ENCODE measurements at regions not wholly inside any gene's neighbourhood (a gene's known extent, or its start where the extent isn't known, plus 50 kb on each side); places are given as distances from the start of the nearest gene placed in this dataset.

- Histone ChIP-seq H3K4me1 (no peaks in the 10 kb centered on the region), H3K9me3 (no peaks in the 10 kb centered on the region), H3K4me3 (no peak overlapping the region), H3K27me3 (no peaks in the 10 kb centered on the region), H3K27ac (no peak overlapping the region), H3K36me3 (no peaks in the 10 kb centered on the region)
- intact Hi-C loops (cut with DNase I) = no loop called here
- no peak for DNase-seq
- no peak for TF ChIP-seq POLR2A (IDR thresholded peaks at IDR 0.05)
- no peak for TF ChIP-seq POLR2AphosphoS5 (IDR thresholded peaks at IDR 0.05)
- no peak for TF ChIP-seq EP300 (IDR thresholded peaks at IDR 0.05)
- TF ChIP-seq, protein P1, sequence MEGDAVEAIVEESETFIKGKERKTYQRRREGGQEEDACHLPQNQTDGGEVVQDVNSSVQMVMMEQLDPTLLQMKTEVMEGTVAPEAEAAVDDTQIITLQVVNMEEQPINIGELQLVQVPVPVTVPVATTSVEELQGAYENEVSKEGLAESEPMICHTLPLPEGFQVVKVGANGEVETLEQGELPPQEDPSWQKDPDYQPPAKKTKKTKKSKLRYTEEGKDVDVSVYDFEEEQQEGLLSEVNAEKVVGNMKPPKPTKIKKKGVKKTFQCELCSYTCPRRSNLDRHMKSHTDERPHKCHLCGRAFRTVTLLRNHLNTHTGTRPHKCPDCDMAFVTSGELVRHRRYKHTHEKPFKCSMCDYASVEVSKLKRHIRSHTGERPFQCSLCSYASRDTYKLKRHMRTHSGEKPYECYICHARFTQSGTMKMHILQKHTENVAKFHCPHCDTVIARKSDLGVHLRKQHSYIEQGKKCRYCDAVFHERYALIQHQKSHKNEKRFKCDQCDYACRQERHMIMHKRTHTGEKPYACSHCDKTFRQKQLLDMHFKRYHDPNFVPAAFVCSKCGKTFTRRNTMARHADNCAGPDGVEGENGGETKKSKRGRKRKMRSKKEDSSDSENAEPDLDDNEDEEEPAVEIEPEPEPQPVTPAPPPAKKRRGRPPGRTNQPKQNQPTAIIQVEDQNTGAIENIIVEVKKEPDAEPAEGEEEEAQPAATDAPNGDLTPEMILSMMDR (IDR thresholded peaks at IDR 0.05) = no peak
- WGBS, 2 donors = 80 to 91% methylated on average over 5 of the region's 5 CpGs
Measured at GRCh38 chr15:37856109-37856508, 78.3 kb upstream of the TMCO5A start.

DNA sequence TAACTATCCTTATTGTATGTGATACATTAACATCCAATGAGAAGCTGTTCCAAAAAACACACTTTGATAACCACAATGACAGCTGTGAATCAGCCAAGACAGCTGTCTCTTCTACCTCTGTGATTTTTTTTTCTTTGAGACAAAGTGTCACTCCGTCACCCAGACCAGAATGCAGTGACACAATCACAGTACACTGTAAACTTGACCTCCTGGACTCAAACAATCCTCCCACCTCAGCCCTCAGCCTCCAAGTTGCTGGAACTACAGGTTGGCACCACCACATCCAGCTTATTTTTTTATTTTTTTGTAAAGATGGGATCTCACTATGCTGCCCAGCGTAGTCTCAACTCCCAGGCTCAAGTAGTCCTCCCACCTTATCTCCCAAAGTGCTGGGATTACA lies 73.5 kb upstream of the TMCO5A start:
- Histone ChIP-seq H3K9me3 (no peaks in the 10 kb centered on the region), H3K4me1 (no peaks in the 10 kb centered on the region), H3K36me3 (no peaks in the 10 kb centered on the region), H3K27ac (no peak overlapping the region), H3K4me3 (no peak overlapping the region), H3K27me3 (no peaks in the 10 kb centered on the region)
- no peak for DNase-seq
- WGBS, 2 donors = 54 to 73% methylated on average over 2 of the region's 2 CpGs
- TF ChIP-seq POLR2A (IDR thresholded peaks at IDR 0.05) (no peak), POLR2AphosphoS5 (IDR thresholded peaks at IDR 0.05) (no peak), EP300 (IDR thresholded peaks at IDR 0.05) (no peak)
- TF ChIP-seq, protein P1 (IDR thresholded peaks at IDR 0.05) = no peak
- intact Hi-C loops (cut with DNase I) = no loop called here

GRCh38 chr15:37865687-37866086 lies 68.8 kb upstream of the TMCO5A start:
- intact Hi-C loops (cut with DNase I) = no loop called here

DNA sequence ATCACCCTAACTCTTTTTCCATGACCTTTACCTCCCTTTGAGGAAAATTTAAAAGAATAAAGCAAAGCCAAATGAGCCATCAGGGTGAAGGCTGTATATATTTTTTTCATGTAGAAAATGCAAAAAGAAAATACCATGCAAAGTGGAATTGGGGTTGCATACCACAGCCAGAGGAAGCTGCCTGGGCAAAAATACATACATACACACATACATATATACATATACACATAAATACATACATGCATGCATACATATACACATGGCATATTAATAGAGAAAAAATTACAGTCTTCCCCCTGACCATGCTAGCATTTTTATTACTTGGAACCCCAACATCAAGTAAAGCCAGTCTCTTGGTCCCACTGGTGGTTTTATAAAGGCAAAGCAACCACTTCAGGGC lies 63.7 kb upstream of the TMCO5A start:
- no peaks in the 10 kb centered on the region for H3K36me3 ChIP-seq
- no peak for DNase-seq
- no peak overlapping the region for H3K4me3 ChIP-seq
- H3K27ac ChIP-seq = no peak overlapping the region
- H3K9me3 ChIP-seq = no peaks in the 10 kb centered on the region
- H3K4me1 ChIP-seq = peaks cover 0 to 17% (median 5%) of the 10 kb centered on the region in 4 donors
- intact Hi-C loops (cut with DNase I) = loop anchor here (10.0 kb wide), 1 partner anchor 736 kb away; no protein-coding TSS in a partner anchor
- no peak for TF ChIP-seq POLR2AphosphoS5 (IDR thresholded peaks at IDR 0.05)
- H3K27me3 ChIP-seq = no peaks in the 10 kb centered on the region

More at GRCh38 chr15:37865687-37866086, 68.8 kb upstream of the TMCO5A start:
- Histone ChIP-seq H3K4me3 (no peak overlapping the region), H3K27me3 (no peaks in the 10 kb centered on the region), H3K9me3 (no peaks in the 10 kb centered on the region), H3K36me3 (no peaks in the 10 kb centered on the region), H3K27ac (no peak overlapping the region), H3K4me1 (no peaks in the 10 kb centered on the region)
- DNase-seq = no peak
- TF ChIP-seq POLR2A (IDR thresholded peaks at IDR 0.05) (no peak), EP300 (IDR thresholded peaks at IDR 0.05) (no peak), POLR2AphosphoS5 (IDR thresholded peaks at IDR 0.05) (no peak)
- TF ChIP-seq, protein P1 (IDR thresholded peaks at IDR 0.05) = no peak
- WGBS, 2 donors = 83 to 84% methylated on average over 1 of the region's 1 CpG

- peaks cover 0 to 22% (median 11%) of the 10 kb centered on the region in 4 donors for H3K4me1 ChIP-seq
- peak overlapping the region in 2 of 4 donors; percentile 11 to 56 for H3K27ac ChIP-seq
- H3K36me3 ChIP-seq = no peaks in the 10 kb centered on the region
- no peaks in the 10 kb centered on the region for H3K9me3 ChIP-seq
- H3K27me3 ChIP-seq = no peaks in the 10 kb centered on the region
- peak overlapping the region in 3 of 4 donors; percentile 5 to 25 (median 9) for H3K4me3 ChIP-seq
- TF ChIP-seq POLR2AphosphoS5 (IDR thresholded peaks at IDR 0.05) = no peak
- no peak for TF ChIP-seq POLR2A (IDR thresholded peaks at IDR 0.05)
- no peak for TF ChIP-seq EP300 (IDR thresholded peaks at IDR 0.05)
- TF ChIP-seq, protein P1 (IDR thresholded peaks at IDR 0.05) = no peak
- 19 to 53% methylated on average over 9 of the region's 9 CpGs for WGBS, 2 donors
- DNase-seq = no peak
- intact Hi-C loops (cut with DNase I) = loop anchor here (10.0 kb wide), 1 partner anchor 738 kb away; no protein-coding TSS in a partner anchor
Measured at GRCh38 chr15:37872661-37873060, 61.8 kb upstream of the TMCO5A start.
